NT2/D1 (cell line): ENCODE measurements at regions not wholly inside any gene's neighbourhood (a gene's known extent, or its start where the extent isn't known, plus 50 kb on each side); places are given as distances from the start of the nearest gene placed in this dataset.

Experiments used
- YY1 ChIP-seq: IDR thresholded peaks from 2 replicates; pipeline ENCODE4 v1.6.1; 2011; ENCODE audit not compliant: insufficient read length, insufficient read depth
- ZNF274 ChIP-seq: IDR thresholded peaks from 2 replicates; pipeline ENCODE4 v1.6.1; 2011; ENCODE audit warnings: mild to moderate bottlenecking, low read depth, low read length

GRCh38 chr6:14718861-14719260 lies 527.0 kb upstream of the JARID2 start:
- no peak for TF ChIP-seq YY1
- TF ChIP-seq ZNF274 = no peak
